PC-9 (cell line): ENCODE measurements at regions not wholly inside any gene's neighbourhood (a gene's known extent, or its start where the extent isn't known, plus 50 kb on each side); places are given as distances from the start of the nearest gene placed in this dataset.

ENCODE experiments used
- BruUV-seq: library from RNA; stranded (reverse); fragments of 400-500 nt; replicated peaks from 2 replicates; lab custom pipeline; 2021; lab: Mats Ljungman, UMichigan
- CTCF ChIA-PET: fragments of 300-600 bp; sonication (Branson Sonifier 250); formaldehyde crosslinking; loops from one replicate; lab custom pipeline; 2022; ENCODE audit warnings: antibody characterized with exemption; lab: Charles Lee
- POLR2A ChIA-PET: fragments of 300-600 bp; sonication (Branson Sonifier 250); formaldehyde crosslinking; loops from one replicate; lab custom pipeline; 2022; ENCODE audit warnings: antibody characterized with exemption; ENCODE audit not compliant: unreplicated experiment; lab: Charles Lee
- DNase-seq, 2 experiments: peaks; one replicate each; pipeline versions ENCODE4 v3.0.0 to v3.0.0-alpha.2; 2015 to 2022; ENCODE audit warnings: mixed read lengths in 1 of 2
- H2AFZ ChIP-seq: fragments of 200-600 bp; sonication (generic); 2 replicates; pipeline ENCODE4 v1.8.1; 2017; ENCODE audit warnings: antibody characterized with exemption
- H3F3A ChIP-seq: fragments of 200-600 bp; sonication (generic); 2 replicates; pipeline ENCODE4 v1.8.1; 2017; ENCODE audit warnings: antibody characterized with exemption, mild to moderate bottlenecking, low read depth; ENCODE audit not compliant: insufficient read depth
- H3K27ac ChIP-seq: fragments of 200-600 bp; sonication (generic); 2 replicates; pipeline ENCODE4 v1.6.1; 2016; ENCODE audit warnings: mixed run types
- H3K27me3 ChIP-seq: fragments of 200-600 bp; sonication (generic); 2 replicates; pipeline ENCODE4 v1.6.1; 2016; ENCODE audit warnings: low read depth, mixed run types; ENCODE audit not compliant: insufficient read depth
- H3K36me3 ChIP-seq: fragments of 200-600 bp; sonication (generic); 2 replicates; pipeline ENCODE4 v1.6.1; 2016; ENCODE audit warnings: low read depth, mixed run types
- H3K4me1 ChIP-seq: fragments of 200-600 bp; sonication (generic); replicated peaks from 2 replicates; pipeline ENCODE4 v1.6.1; 2016; ENCODE audit warnings: mixed run types; ENCODE audit not compliant: insufficient read depth
- H3K4me2 ChIP-seq: fragments of 200-600 bp; sonication (generic); 2 replicates; pipeline ENCODE4 v1.6.1; 2017; ENCODE audit warnings: mixed run types
- H3K4me3 ChIP-seq: fragments of 200-600 bp; sonication (generic); 2 replicates; pipeline ENCODE4 v1.6.1; 2016; ENCODE audit warnings: mixed run types
- H3K79me2 ChIP-seq: fragments of 200-600 bp; sonication (generic); 2 replicates; pipeline ENCODE4 v1.6.1; 2017; ENCODE audit warnings: low read depth, mixed run types
- H3K9me2 ChIP-seq: fragments of 200-600 bp; sonication (generic); 2 replicates; pipeline ENCODE4 v1.8.1; 2017; ENCODE audit warnings: mild to moderate bottlenecking; ENCODE audit not compliant: insufficient read depth
- H3K9me3 ChIP-seq: fragments of 200-600 bp; sonication (generic); 2 replicates; pipeline ENCODE4 v1.8.1; 2016; ENCODE audit warnings: low read depth; ENCODE audit not compliant: insufficient read depth
- H4K20me1 ChIP-seq: fragments of 200-600 bp; sonication (generic); 2 replicates; pipeline ENCODE4 v1.8.1; 2017; ENCODE audit not compliant: insufficient read depth
- EZH2 ChIP-seq: fragments of 200-600 bp; sonication (generic); IDR thresholded peaks from 2 replicates; pipeline ENCODE4 v1.8.0; 2017; ENCODE audit warnings: antibody characterized with exemption, low read depth
- intact Hi-C: fragments of 100-400 bp; cut with micrococcal nuclease; formaldehyde crosslinking; loops from one replicate; pipeline ENCODE4 v1.10.0; 2022; ENCODE audit not compliant: unreplicated experiment
- TF ChIP-seq, protein P1 (sequence below): fragments of 200-600 bp; sonication (generic); conservative IDR thresholded peaks from 2 replicates; pipeline ENCODE4 v1.6.1; 2017; ENCODE audit warnings: mixed run types, antibody characterized with exemption, mild to moderate bottlenecking, moderate library complexity

DNA sequence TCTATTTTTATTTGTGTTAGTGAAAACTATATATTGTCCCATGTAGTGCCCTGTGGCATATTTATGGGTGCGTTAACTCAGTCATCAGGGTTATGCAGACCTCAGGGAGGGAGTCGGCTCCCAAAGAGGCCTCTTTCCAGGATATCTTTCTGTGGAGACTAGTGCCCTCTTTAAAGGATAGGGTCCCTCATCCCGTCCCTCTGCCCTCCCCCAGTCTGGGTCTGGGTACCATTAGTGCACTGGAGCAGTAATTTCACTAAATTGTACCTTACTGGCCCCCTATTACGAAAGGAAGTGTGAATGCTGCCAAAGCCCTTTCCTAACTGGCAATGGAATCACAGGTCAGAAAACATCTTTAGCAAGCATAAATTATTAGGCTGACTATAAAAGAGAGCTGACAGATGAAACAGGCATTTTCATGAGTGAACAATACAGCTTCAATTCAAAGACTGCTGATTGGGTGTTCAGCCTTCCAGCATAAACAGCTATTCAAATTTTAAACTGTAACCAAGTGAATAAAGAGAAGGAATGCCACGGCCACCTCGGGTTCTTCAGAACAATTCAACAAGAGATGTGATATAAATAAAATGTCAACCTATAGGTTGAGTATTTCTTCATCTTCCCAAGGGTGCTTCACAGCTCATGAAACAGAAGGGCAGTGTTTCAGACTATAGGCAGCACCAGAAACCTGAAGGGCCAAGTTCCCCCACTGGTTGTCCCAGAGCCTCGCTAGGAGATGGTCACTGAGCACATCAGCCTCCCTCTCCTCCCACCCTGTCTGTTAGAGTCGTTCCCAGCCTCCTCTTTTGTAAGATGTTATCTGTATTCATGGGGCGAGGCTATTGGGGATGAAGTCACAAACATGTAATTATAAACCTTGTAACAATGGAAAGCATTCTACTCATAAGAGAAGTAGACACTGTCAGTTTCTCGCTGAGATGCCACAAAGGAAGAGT lies 318.7 kb downstream of the TMEM161B start:
- Histone ChIP-seq H3F3A (no peaks in the 10 kb centered on the region), H3K27ac (no peak overlapping the region), H3K4me2 (no peak overlapping the region), H3K9me3 (no peaks in the 10 kb centered on the region), H3K4me1 (no peaks in the 10 kb centered on the region), H4K20me1 (no peaks in the 10 kb centered on the region; the same call in 1 of the 2 replicates), H3K9me2 (no peaks in the 10 kb centered on the region), H3K36me3 (no peaks in the 10 kb centered on the region), H3K4me3 (no peak overlapping the region), H3K27me3 (no peaks in the 10 kb centered on the region), H2AFZ (no peak overlapping the region), H3K79me2 (no peaks in the 10 kb centered on the region)
- no peak for DNase-seq
- POLR2A ChIA-PET: no interaction called here
- CTCF ChIA-PET: no interaction called here
- no TSS peak for BruUV-seq
- intact Hi-C loops: no loop called here
- no peak for TF ChIP-seq EZH2
- TF ChIP-seq, protein P1, sequence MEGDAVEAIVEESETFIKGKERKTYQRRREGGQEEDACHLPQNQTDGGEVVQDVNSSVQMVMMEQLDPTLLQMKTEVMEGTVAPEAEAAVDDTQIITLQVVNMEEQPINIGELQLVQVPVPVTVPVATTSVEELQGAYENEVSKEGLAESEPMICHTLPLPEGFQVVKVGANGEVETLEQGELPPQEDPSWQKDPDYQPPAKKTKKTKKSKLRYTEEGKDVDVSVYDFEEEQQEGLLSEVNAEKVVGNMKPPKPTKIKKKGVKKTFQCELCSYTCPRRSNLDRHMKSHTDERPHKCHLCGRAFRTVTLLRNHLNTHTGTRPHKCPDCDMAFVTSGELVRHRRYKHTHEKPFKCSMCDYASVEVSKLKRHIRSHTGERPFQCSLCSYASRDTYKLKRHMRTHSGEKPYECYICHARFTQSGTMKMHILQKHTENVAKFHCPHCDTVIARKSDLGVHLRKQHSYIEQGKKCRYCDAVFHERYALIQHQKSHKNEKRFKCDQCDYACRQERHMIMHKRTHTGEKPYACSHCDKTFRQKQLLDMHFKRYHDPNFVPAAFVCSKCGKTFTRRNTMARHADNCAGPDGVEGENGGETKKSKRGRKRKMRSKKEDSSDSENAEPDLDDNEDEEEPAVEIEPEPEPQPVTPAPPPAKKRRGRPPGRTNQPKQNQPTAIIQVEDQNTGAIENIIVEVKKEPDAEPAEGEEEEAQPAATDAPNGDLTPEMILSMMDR: no peak

DNA sequence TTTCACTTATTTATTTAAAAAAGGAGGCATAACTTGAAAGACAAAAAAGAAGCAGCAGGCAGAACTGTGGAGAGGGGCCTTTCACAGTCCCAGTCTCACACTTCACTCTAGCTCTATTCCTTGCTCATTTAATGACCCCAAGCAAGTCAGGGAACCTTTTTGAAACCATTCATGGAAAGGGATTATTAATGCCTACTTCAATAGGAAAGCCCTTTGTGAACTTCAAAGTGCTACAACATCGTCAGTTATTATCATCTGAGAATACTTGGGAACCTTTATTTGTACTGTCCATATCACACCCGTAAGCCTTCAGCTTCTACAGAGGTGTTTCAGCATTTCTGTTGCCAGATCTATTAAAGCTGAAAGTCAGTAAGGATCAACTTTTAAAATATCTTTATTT lies 320.2 kb downstream of the TMEM161B start:
- no peak overlapping the region for H3K4me2 ChIP-seq
- no TSS peak for BruUV-seq
- no peaks in the 10 kb centered on the region for H3K79me2 ChIP-seq
- H3K27ac ChIP-seq: no peak overlapping the region
- no peaks in the 10 kb centered on the region for H4K20me1 ChIP-seq
- ChIA-PET CTCF (no interaction called here), POLR2A (interaction anchor here (0.6 kb wide), 1 partner anchor 293 kb away, joined by 3 read pairs; no protein-coding TSS in a partner anchor)
- H3K9me3 ChIP-seq: no peaks in the 10 kb centered on the region
- H3K9me2 ChIP-seq: no peaks in the 10 kb centered on the region
- H3K4me3 ChIP-seq: no peak overlapping the region
- no peak for DNase-seq
- H3K36me3 ChIP-seq: no peaks in the 10 kb centered on the region
- H3K4me1 ChIP-seq: no peaks in the 10 kb centered on the region
- H3K27me3 ChIP-seq: no peaks in the 10 kb centered on the region
- no peak overlapping the region for H2AFZ ChIP-seq
- intact Hi-C loops: no loop called here
- no peaks in the 10 kb centered on the region for H3F3A ChIP-seq
- TF ChIP-seq, protein P1: no peak
- no peak for TF ChIP-seq EZH2

DNA sequence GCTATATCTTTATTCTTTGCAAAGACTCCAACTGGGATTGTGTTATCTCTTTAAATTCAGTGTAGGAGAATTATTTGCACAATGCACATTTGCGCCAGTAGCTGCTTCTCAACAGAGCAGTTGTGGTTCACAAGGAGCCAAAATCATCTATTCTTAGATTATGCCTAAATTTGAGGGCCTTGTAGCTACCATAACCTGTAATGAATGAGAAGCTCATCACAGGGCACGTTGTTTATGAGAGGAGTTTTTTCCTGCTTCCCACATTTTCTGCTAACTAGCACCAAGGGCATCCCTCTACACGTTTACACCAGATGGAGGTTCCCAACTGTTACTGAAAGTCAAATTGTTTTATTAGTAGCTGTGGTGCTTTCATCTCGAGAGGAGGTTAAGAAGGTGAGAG lies 322.4 kb downstream of the TMEM161B start:
- no peaks in the 10 kb centered on the region for H3K36me3 ChIP-seq
- BruUV-seq: no TSS peak
- 0 out of 2 replicates have a peak, but pooled peaks cover 3% of the 10 kb centered on the region for H3K9me2 ChIP-seq
- ChIA-PET POLR2A (no interaction called here), CTCF (no interaction called here)
- no peak overlapping the region for H3K27ac ChIP-seq
- H2AFZ ChIP-seq: no peak overlapping the region
- no peaks in the 10 kb centered on the region for H4K20me1 ChIP-seq
- no peaks in the 10 kb centered on the region for H3K4me1 ChIP-seq
- no peak for DNase-seq
- H3K9me3 ChIP-seq: no peaks in the 10 kb centered on the region
- no peak for TF ChIP-seq EZH2
- TF ChIP-seq, protein P1: no peak
- H3K4me2 ChIP-seq: no peak overlapping the region
- no peak overlapping the region for H3K4me3 ChIP-seq
- H3K79me2 ChIP-seq: no peaks in the 10 kb centered on the region
- H3K27me3 ChIP-seq: no peaks in the 10 kb centered on the region
- intact Hi-C loops: no loop called here
- no peaks in the 10 kb centered on the region for H3F3A ChIP-seq
